ENCODE measurements at regions not wholly inside any gene's neighbourhood (a gene's known extent, or its start where the extent isn't known, plus 50 kb on each side); places are given as distances from the start of the nearest gene placed in this dataset.

DNA sequence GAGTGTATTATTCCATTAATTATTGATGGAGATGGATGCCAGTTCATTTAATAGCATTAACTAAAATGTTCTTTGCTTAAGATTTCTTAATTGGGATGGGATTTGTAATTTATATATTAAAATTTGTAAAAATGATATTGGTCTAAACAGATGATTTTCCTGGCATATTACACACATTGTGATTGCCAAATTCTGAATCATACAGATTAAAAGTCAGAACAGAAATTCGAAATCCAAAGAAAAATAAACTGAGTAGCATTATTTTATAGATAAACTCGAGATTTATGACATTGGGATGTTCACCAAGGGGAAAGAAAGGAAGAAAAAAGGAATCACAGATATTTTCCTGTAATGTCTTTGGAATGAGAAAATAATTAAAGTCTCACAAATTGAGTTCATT, 481.1 kb downstream of the CCER1 start:
- ChIA-PET POLR2A (no interaction called here), CTCF (interaction anchor here (0.7 to 1.9 kb wide), 3 partner anchors 13 to 380 kb away, joined by 4 to 5 read pairs (median 5); no protein-coding TSS in a partner anchor)
- Histone ChIP-seq H3K9me3 (replicated peaks; ENCODE audit: control insufficient read depth, insufficient read depth, low read length) (no peaks in the 10 kb centered on the region), H3K9ac (replicated peaks; ENCODE audit: extremely low read depth, insufficient read depth, low read length) (no peak overlapping the region), H2AFZ (ENCODE audit: low read depth, low read length) (no peak overlapping the region), H3K27ac (ENCODE audit: insufficient read depth, low read depth, low read length) (no peak overlapping the region), H3K27me3 (ENCODE audit: control insufficient read depth in 2 of 2, insufficient read depth in 2 of 2, low read length in 2 of 2) (no peaks in the 10 kb centered on the region), H3K4me1 (ENCODE audit: control insufficient read depth, extremely low read depth, insufficient read depth, low read length) (no peaks in the 10 kb centered on the region), H3K4me2 (ENCODE audit: insufficient read depth, low read length) (no peak overlapping the region), H3K79me2 (ENCODE audit: control insufficient read depth, insufficient read depth, low read length) (no peaks in the 10 kb centered on the region), H3K4me3 (replicated peaks in 1 of 3; ENCODE audit: insufficient read depth in 1 of 3, low read depth in 1 of 3, low read length in 3 of 3) (no peak overlapping the region), H3K9me1 (replicated peaks; ENCODE audit: control insufficient read depth, extremely low read depth, insufficient read depth, low read length) (no peaks in the 10 kb centered on the region), H4K20me1 (replicated peaks; ENCODE audit: control insufficient read depth, extremely low read depth, insufficient read depth, low read length) (no peaks in the 10 kb centered on the region), H3K36me3 (ENCODE audit: control insufficient read depth in 2 of 2, extremely low read depth in 1 of 2, insufficient read depth in 2 of 2, low read length in 2 of 2) (no peaks in the 10 kb centered on the region)
- DNase-seq (ENCODE audit: low read depth, low spot score) (no peak), FAIRE-seq (no peak)
- intact Hi-C loops (cut with micrococcal nuclease) = no loop called here
- no TSS peak for BruUV-seq (replicated peaks)
- TF ChIP-seq, protein P1, sequence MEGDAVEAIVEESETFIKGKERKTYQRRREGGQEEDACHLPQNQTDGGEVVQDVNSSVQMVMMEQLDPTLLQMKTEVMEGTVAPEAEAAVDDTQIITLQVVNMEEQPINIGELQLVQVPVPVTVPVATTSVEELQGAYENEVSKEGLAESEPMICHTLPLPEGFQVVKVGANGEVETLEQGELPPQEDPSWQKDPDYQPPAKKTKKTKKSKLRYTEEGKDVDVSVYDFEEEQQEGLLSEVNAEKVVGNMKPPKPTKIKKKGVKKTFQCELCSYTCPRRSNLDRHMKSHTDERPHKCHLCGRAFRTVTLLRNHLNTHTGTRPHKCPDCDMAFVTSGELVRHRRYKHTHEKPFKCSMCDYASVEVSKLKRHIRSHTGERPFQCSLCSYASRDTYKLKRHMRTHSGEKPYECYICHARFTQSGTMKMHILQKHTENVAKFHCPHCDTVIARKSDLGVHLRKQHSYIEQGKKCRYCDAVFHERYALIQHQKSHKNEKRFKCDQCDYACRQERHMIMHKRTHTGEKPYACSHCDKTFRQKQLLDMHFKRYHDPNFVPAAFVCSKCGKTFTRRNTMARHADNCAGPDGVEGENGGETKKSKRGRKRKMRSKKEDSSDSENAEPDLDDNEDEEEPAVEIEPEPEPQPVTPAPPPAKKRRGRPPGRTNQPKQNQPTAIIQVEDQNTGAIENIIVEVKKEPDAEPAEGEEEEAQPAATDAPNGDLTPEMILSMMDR (IDR thresholded peaks at IDR 0.05; ENCODE audit: extremely low read depth in 1 of 2, insufficient read depth in 1 of 2, low read depth in 1 of 2, low read length in 2 of 2) = no peak
- TF ChIP-seq MYC (IDR thresholded peaks at IDR 0.05; ENCODE audit: low read depth, low read length) = no peak
- TF ChIP-seq JUN (IDR thresholded peaks at IDR 0.05; ENCODE audit: borderline replicate concordance, insufficient read depth, insufficient read length, low read depth) = no peak
- TF ChIP-seq, protein P2, sequence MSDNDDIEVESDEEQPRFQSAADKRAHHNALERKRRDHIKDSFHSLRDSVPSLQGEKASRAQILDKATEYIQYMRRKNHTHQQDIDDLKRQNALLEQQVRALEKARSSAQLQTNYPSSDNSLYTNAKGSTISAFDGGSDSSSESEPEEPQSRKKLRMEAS (IDR thresholded peaks at IDR 0.05; ENCODE audit: insufficient read depth, insufficient read length) = no peak
- TF ChIP-seq POLR2AphosphoS5 (IDR thresholded peaks at IDR 0.05; ENCODE audit: insufficient read depth, low read depth, low read length) = no peak
- TF ChIP-seq FOS (IDR thresholded peaks at IDR 0.05; ENCODE audit: borderline replicate concordance, insufficient read depth, low read length) = no peak
- no peak for TF ChIP-seq EZH2 (IDR thresholded peaks at IDR 0.05; ENCODE audit: borderline replicate concordance, low read depth, low read length, severe bottlenecking)
- TF ChIP-seq POLR2A (IDR thresholded peaks at IDR 0.05; ENCODE audit: low read depth, low read length) = no peak
- TF ChIP-seq GATA2 (IDR thresholded peaks at IDR 0.05; ENCODE audit: insufficient read depth, insufficient read length, low read depth, low read length) = no peak
- dilution Hi-C loops (cut with MboI; ENCODE audit: extremely low pct_ligation_motif_present, low sequenced_read_pairs) = no loop called here
